Natural killer cell (primary cell): ENCODE measurements at regions not wholly inside any gene's neighbourhood (a gene's known extent, or its start where the extent isn't known, plus 50 kb on each side); places are given as distances from the start of the nearest gene placed in this dataset.

ENCODE experiments used
- ATAC-seq, 3 donors: fragments of 150-1000 bp in 2 of 3; fragments of 200-7000 bp in 1 of 3; cut with Tn5 transposase; 1 replicate in 1 of 3; 2 replicates in 2 of 3; pipeline ENCODE4 v1.10.0; 2021; ENCODE audit warnings: mild to moderate bottlenecking in 2 of 3, moderate library complexity in 2 of 3
- DNase-seq, 2 donors: peaks; one replicate each; pipeline versions ENCODE4 v3.0.0 to v3.0.0-alpha.2; 2013 to 2021; ENCODE audit warnings: mixed read lengths in 1 of 2
- H3K27ac ChIP-seq: one replicate; pipeline ENCODE4 v1.5.1; 2013; ENCODE audit warnings: mild to moderate bottlenecking, low read length
- H3K27me3 ChIP-seq: one replicate; pipeline ENCODE4 v1.6.1; 2013; ENCODE audit warnings: low read length; ENCODE audit not compliant: control insufficient read depth, insufficient read depth
- H3K36me3 ChIP-seq: one replicate; pipeline ENCODE4 v1.6.1; 2013; ENCODE audit warnings: low read length; ENCODE audit not compliant: control insufficient read depth, insufficient read depth
- H3K4me1 ChIP-seq: one replicate; pipeline ENCODE4 v1.6.1; 2013; ENCODE audit warnings: low read length; ENCODE audit not compliant: control insufficient read depth, insufficient read depth
- H3K4me3 ChIP-seq: one replicate; pipeline ENCODE4 v1.5.1; 2013; ENCODE audit warnings: low read length
- H3K9me3 ChIP-seq: one replicate; pipeline ENCODE4 v1.6.1; 2013; ENCODE audit warnings: low read length; ENCODE audit not compliant: control insufficient read depth, insufficient read depth
- H3K27ac Mint-ChIP-seq, 2 donors: one replicate each; pipeline ENCODE4 v1.8.0; 2022; ENCODE audit warnings: mild to moderate bottlenecking in 2 of 2, mixed read lengths in 2 of 2, moderate library complexity in 1 of 2
- H3K27me3 Mint-ChIP-seq, 2 donors: one replicate each; pipeline ENCODE4 v1.8.0; 2022; ENCODE audit warnings: low read depth in 2 of 2, mixed read lengths in 2 of 2
- H3K36me3 Mint-ChIP-seq: one replicate; pipeline ENCODE4 v1.8.0; 2022; ENCODE audit warnings: mixed read lengths
- H3K4me1 Mint-ChIP-seq, 2 donors: one replicate each; pipeline ENCODE4 v1.8.0; 2022; ENCODE audit warnings: mixed read lengths in 2 of 2
- H3K4me3 Mint-ChIP-seq: one replicate; pipeline ENCODE4 v1.8.0; 2022; ENCODE audit warnings: mild to moderate bottlenecking, moderate library complexity, mixed read lengths
- H3K9me3 Mint-ChIP-seq, 2 donors: one replicate each; pipeline ENCODE4 v1.8.0; 2022; ENCODE audit warnings: mixed read lengths in 2 of 2
- CTCF ChIP-seq: fragments of 200-600 bp; IDR thresholded peaks from one replicate; pipeline ENCODE4 v1.8.0; 2022; ENCODE audit warnings: antibody characterized with exemption
- whole genome bisulfite sequencing: methylation state at CpG from one replicate; pipeline ENCODE4 v1.1.7; 2013; ENCODE audit warnings: missing lambda C conversion rate; ENCODE audit not compliant: insufficient coverage; 5-methylcytosine and 5-hydroxymethylcytosine counted together
- intact Hi-C: fragments of 100-400 bp; cut with micrococcal nuclease; formaldehyde crosslinking; loops from one replicate; pipeline ENCODE4 v1.14.2; 2022

GRCh38 chr12:70096759-70097410 lies 146.3 kb upstream of the CNOT2 start:
- no peak for TF ChIP-seq CTCF
- Mint-ChIP-seq H3K4me3 (no peak overlapping the region), H3K27ac (no peak overlapping the region), H3K36me3 (no peaks in the 10 kb centered on the region), H3K4me1 (no peaks in the 10 kb centered on the region), H3K27me3 (peaks cover 0 to 18% of the 10 kb centered on the region in 2 donors), H3K9me3 (no peaks in the 10 kb centered on the region)
- no CpG with 5 or more reads among the region's 2 CpGs for WGBS
- intact Hi-C loops, result no loop called here
- H3K36me3 ChIP-seq, result no peaks in the 10 kb centered on the region
- H3K27ac ChIP-seq, result no peak overlapping the region
- no peak for DNase-seq
- no peak overlapping the region for H3K4me3 ChIP-seq
- no peaks in the 10 kb centered on the region for H3K27me3 ChIP-seq
- no peaks in the 10 kb centered on the region for H3K9me3 ChIP-seq
- H3K4me1 ChIP-seq, result no peaks in the 10 kb centered on the region
- no peak for ATAC-seq

GRCh38 chr12:70101064-70101463 lies 142.2 kb upstream of the CNOT2 start:
- Mint-ChIP-seq H3K27me3 (peaks cover 0 to 18% of the 10 kb centered on the region in 2 donors), H3K9me3 (no peaks in the 10 kb centered on the region), H3K27ac (no peak overlapping the region), H3K4me1 (no peaks in the 10 kb centered on the region), H3K4me3 (no peak overlapping the region), H3K36me3 (no peaks in the 10 kb centered on the region)
- no peaks in the 10 kb centered on the region for H3K27me3 ChIP-seq
- H3K27ac ChIP-seq, result no peak overlapping the region
- no peak for ATAC-seq
- intact Hi-C loops, result no loop called here
- H3K36me3 ChIP-seq, result no peaks in the 10 kb centered on the region
- H3K4me3 ChIP-seq, result no peak overlapping the region
- 83% methylated on average over 1 of the region's 1 CpG for WGBS
- H3K4me1 ChIP-seq, result no peaks in the 10 kb centered on the region
- DNase-seq, result no peak
- H3K9me3 ChIP-seq, result no peaks in the 10 kb centered on the region
- no peak for TF ChIP-seq CTCF

DNA sequence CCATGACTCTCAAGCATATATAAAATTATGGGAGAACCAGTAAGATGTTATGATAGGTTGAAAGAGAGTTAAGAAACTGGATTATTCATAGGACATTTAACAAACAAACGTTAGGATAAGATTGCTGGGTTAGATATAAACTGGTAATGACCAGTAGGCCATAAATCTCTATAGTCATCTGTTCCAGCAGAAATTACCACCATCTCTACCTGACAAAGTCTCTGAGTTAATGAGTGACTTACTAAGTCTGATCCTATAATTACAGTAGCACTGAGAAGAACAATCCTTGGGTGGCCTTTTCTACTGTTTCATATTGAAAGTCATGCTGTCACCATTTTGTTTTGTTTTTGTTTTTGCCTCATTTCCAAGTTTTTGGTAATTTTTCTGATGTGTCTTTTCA lies 136.9 kb upstream of the CNOT2 start:
- H3K4me1 ChIP-seq, result no peaks in the 10 kb centered on the region
- H3K27ac ChIP-seq, result no peak overlapping the region
- Mint-ChIP-seq H3K27me3 (peaks cover 1 to 2% of the 10 kb centered on the region in 2 donors), H3K27ac (no peak overlapping the region), H3K9me3 (peaks cover 7 to 8% of the 10 kb centered on the region in 2 donors), H3K4me3 (no peak overlapping the region), H3K4me1 (no peaks in the 10 kb centered on the region), H3K36me3 (peaks cover 2% of the 10 kb centered on the region)
- no peak overlapping the region for H3K4me3 ChIP-seq
- WGBS, result no CpG with 5 or more reads among the region's 1 CpG
- H3K9me3 ChIP-seq, result peaks cover 18% of the 10 kb centered on the region
- no peaks in the 10 kb centered on the region for H3K27me3 ChIP-seq
- intact Hi-C loops, result no loop called here
- H3K36me3 ChIP-seq, result no peaks in the 10 kb centered on the region
- no peak for DNase-seq
- no peak for TF ChIP-seq CTCF
- no peak for ATAC-seq

DNA sequence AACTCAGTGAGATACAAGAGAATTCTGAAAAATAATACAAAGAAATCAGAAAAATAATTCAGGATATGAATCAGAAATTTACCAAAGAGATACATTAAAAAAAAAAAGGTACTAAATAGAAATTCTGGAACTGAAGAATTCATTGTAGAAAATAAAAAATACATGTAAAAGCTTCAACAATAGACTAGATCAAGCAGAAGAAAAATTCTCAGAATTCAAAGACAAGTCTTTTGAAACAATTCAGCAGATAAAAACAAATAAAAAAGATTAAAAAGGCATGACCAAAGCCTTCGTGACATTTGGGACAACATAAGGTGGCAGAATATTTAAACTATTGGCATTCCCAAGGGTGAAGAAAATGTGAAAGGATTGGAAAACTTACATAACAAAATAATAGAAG lies 133.1 kb upstream of the CNOT2 start:
- DNase-seq (no peak), ATAC-seq (no peak)
- H3K4me1 Mint-ChIP-seq, result no peaks in the 10 kb centered on the region
- H3K27ac Mint-ChIP-seq, result no peak overlapping the region
- H3K27me3 Mint-ChIP-seq, result peaks cover 4 to 31% of the 10 kb centered on the region in 2 donors
- no peak overlapping the region for H3K4me3 Mint-ChIP-seq
- H3K36me3 ChIP-seq, result no peaks in the 10 kb centered on the region
- TF ChIP-seq CTCF, result no peak
- H3K9me3 ChIP-seq, result peaks cover 18% of the 10 kb centered on the region
- intact Hi-C loops, result no loop called here
- peaks cover 24% of the 10 kb centered on the region for H3K36me3 Mint-ChIP-seq
- peaks cover 8 to 12% of the 10 kb centered on the region in 2 donors for H3K9me3 Mint-ChIP-seq
- no peaks in the 10 kb centered on the region for H3K4me1 ChIP-seq
- H3K27me3 ChIP-seq, result peaks cover 2% of the 10 kb centered on the region
- H3K27ac ChIP-seq, result no peak overlapping the region
- H3K4me3 ChIP-seq, result no peak overlapping the region
- no CpG with 5 or more reads among the region's 1 CpG for WGBS
